Inferior parietal cortex (tissue), 1 donor: ENCODE measurements at regions not wholly inside any gene's neighbourhood (a gene's known extent, or its start where the extent isn't known, plus 50 kb on each side); places are given as distances from the start of the nearest gene placed in this dataset.
"Not testable (repeated sequence)": the region's sequence is repeated elsewhere in the genome, so short reads cannot be mapped to it uniquely, and the experiment has no call there.

ENCODE experiments used
- DNase-seq: peaks from one replicate; pipeline ENCODE4 v3.0.0-alpha.2; 2016; ENCODE audit errors: extremely low spot score

GRCh38 chr12:41681898-41682297 is 462.8 kb downstream of the GXYLT1 start:
- DNase-seq: no peak

GRCh38 chr12:41680155-41680554 is 464.5 kb downstream of the GXYLT1 start:
- no peak for DNase-seq

GRCh38 chr12:41663598-41664265 is 475.6 kb downstream of the PDZRN4 start:
- no peak for DNase-seq

- no peak for DNase-seq
Measured at GRCh38 chr12:41661141-41661765, 473.1 kb downstream of the PDZRN4 start.

- no peak for DNase-seq
Measured at GRCh38 chr12:41656454-41656853, 468.3 kb downstream of the PDZRN4 start.

GRCh38 chr12:41653386-41654326 is 465.5 kb downstream of the PDZRN4 start:
- DNase-seq: no peak

GRCh38 chr12:41652981-41653380 is 464.9 kb downstream of the PDZRN4 start:
- no peak for DNase-seq

GRCh38 chr12:41645624-41646023 is 457.5 kb downstream of the PDZRN4 start:
- no peak for DNase-seq

- DNase-seq: not testable (repeated sequence)
Measured at GRCh38 chr12:41642808-41643207, 454.7 kb downstream of the PDZRN4 start.

- DNase-seq: no peak
Measured at GRCh38 chr12:41636653-41637052, 448.5 kb downstream of the PDZRN4 start.

- DNase-seq: no peak
Measured at GRCh38 chr12:41635626-41636364, 447.7 kb downstream of the PDZRN4 start.

GRCh38 chr12:41634091-41634490 is 446.0 kb downstream of the PDZRN4 start:
- DNase-seq: no peak

GRCh38 chr12:41629611-41630010 is 441.5 kb downstream of the PDZRN4 start:
- DNase-seq: peak; percentile 39

- no peak for DNase-seq
Measured at GRCh38 chr12:41627476-41627875, 439.4 kb downstream of the PDZRN4 start.

GRCh38 chr12:41624571-41624970 is 436.5 kb downstream of the PDZRN4 start:
- no peak for DNase-seq
